HS-27A (cell line): ENCODE measurements at regions not wholly inside any gene's neighbourhood (a gene's known extent, or its start where the extent isn't known, plus 50 kb on each side); places are given as distances from the start of the nearest gene placed in this dataset.
A peak's percentile ranks its signal among the peaks of the same experiment; 100 is the strongest.

ENCODE experiments used
- DNase-seq: peaks from one replicate; pipeline ENCODE4 v3.0.0-alpha.2; 2012; ENCODE audit warnings: low read depth, missing footprints

DNA sequence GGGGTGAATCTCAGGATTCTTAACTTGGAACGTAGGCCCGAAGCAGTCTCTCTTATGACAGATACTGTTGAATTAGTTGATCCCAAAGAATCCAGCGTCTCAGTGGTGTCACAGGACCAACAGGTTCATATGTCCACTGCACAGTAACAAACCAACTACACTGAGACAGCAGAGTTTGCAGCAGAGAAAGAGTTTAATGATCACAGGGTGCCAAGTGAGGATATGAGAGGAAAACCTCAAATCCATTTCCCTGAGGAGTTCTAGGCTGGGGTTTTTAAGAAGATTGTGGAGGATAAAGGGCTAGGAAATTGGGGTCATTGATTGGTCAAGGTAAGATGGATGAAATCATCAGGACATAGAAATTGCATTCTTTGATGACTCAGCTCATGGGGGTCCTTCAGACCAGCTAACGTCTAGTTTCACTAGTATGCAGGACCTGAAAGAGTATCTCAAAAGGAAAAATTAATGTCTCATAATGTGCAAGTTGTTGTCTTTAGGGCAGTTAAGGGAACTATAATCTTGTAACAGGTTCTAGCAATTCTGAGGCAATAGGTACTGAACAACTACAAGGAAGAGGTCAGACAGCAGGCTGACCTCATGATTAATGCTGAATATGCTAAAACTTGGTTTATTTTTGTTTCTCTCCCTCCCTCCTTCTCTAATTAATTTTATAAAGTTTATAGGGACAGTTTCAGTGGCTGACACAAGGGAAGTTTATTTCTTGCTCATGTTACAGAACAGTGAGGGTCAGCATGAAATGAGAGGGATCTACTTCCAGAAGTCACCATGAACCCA is 310.9 kb upstream of the NEBL start:
- no peak for DNase-seq

DNA sequence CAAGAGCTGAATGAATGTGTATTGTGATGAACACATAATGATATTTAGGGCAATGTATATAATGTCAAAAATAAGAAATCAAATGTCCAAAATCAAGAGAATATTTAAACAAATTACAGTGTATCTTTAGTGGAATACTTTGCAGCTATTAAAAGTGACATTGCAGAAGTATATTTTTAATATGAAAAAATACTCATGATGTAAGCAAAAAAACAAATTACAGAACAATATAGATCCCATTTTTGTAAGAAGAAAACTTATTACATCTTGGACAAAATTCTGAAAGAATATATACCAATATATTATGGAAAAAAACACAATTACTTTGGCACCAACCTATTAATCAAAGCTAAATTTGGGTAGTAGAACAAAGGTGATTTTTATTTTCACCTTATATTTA is 308.2 kb upstream of the NEBL start:
- DNase-seq: no peak

DNA sequence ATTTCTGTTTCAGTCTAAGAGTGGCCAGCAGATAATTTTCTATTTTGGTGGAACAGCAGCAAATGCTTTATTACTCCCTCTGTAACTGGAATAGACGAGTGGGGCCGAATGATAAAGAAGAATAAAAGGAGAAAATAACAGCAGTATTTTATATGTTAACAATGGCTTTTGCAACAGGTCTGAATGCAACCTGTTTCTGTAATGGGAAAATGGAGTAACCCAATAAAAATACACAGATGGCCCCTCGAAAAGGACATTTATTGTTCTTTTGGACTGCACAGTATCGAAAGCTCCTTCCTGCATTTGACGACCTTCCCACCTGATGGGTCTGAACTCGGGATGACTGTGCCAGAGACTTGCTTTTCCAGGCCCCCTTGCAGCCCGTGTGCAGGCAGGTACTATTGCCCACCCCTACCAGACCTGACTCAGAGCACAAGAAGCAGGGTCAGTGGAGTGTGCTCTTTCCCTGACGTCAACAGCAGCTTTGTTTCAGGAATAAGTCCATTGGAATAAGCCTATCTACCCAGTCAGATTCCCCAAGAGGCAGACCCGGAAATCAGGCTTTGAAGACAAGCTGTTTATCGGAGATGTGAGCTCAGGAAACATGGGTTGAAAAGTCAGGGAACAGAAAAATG is 306.5 kb upstream of the NEBL start:
- DNase-seq: no peak

DNA sequence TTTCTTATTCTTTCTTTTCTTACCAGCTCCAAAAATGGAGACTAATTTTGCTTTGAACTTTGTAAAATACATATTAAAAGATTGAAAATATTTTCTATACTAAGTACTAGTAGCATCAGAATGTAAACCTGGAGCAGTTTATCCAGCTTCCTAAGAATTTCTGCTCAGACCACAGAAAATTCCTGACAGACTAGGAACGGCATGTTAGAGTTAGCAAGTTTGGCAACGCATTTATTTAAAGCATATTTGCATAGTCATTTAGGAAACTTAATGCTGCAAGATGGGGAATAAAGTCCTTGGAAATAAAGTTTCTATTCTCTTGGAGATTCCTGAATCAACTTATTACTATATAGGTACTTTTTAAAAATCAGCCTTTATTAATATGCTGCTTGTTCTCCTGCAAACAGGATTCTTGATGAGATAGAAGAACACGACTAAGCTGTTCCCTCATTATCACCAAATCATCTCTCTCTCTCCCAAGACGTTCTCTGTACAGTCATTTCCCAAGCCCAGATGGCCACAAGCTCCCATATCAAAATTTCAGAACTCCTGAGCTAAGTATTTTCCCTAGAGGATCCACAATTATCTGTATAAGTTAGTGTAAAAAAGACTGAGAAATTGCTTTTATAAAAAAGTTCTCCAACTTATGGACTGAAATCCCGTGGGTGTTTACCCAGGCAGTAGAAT is 305.8 kb upstream of the NEBL start:
- no peak for DNase-seq

DNA sequence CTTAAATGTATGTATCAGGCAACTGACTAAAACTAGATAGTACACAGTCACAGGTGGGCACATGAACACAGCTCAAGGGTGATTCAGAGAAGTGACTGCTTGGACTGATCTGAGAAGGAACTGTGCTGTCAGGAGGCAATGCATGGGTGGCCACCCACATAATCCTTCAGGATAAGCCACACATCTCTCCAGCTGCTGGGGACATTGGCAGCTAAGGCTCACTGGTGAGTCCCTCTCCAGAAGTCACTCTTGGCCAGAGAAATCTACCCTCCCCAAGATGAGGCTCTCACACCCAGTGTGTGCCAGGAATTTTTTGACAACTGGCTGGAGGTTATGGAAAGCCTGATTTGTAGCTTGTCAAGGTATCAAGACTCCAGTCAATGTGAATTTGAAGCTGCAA is 302.4 kb upstream of the NEBL start:
- no peak for DNase-seq

DNA sequence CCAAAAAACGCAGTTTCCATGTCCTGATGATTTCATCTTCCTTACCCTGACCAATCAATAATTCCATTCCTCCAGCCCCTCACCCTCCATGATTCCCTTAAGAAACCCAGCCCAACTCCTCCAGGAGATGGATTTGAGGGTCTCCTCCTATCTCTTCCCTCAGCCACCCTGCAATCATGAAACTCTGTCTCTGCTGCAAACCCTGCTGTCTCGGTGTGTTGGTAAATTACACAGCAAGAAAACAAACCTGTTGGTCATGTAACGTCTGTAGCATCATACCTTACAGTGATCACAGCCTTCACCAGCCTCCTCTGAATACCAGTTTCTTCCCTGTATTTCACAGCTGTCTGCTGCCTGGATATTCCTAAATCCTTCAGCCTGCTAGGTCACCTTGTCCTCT is 300.7 kb upstream of the NEBL start:
- DNase-seq: no peak

DNA sequence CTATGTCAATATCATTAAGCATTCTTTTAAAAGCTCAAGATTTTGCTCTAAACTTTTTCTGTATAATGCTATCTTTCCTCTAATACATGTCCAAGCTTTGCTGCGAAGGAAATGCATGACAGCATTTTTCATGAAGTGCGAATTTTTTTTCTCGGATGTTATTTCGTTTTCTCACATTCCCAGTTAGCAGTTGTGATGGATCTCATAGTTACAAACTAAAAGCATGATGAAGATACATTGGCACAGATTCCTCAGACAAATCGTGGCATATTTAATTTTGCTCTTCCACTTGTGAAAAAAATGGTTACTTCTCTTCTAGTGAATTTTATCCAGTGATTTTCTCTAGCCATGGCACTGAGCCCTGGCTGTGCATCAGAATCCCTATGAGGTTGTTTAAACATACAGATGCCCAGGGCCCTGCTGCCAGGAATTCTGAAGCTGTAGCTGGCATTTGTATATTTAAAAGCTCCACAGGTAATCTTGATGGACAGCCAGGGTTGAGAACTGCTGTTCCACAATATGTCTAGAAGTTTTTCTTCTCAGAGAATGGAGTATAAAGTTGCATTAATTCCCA is 299.8 kb upstream of the NEBL start:
- no peak for DNase-seq

DNA sequence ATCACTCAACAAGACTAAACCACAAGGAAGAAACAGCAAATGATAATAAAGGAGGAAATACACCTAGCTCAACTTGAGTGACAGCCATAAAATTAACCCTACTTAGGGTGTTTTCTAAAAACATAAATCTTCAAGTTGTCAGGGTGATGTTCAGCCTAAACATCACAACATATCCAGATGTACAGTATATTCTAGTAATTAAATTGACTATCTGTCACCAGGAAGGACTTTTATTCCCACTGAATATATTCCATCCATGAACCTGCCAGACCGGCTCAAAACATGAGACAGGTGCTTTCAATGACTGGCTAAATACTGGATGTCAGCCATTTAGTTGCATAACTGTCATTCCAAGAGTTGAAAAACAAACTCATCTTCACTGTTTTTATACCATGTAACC is 298.1 kb upstream of the NEBL start:
- no peak for DNase-seq

DNA sequence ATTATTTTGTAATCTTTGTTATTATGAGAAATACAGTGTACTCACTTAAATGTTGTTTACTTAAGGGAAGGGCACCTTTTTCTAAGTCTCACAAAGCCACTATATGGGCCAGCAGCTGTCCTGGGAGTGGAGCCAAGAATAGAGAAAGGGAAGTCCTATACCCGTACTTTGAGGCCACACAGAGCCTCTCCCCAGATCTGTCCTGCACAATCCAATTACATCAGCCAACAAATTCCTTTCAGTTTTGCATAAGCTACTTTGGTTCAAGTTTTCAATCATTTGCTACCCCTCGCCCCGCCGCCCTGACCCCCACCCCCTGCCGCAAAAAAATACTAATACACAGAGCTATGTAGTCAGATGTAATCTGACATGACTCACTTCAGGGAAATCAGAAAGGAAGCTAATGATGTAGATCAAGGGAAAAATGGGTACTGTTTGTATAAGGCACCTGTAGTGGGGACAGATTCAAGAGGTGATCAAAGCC is 297.4 kb upstream of the NEBL start:
- DNase-seq: peak; percentile 11

DNA sequence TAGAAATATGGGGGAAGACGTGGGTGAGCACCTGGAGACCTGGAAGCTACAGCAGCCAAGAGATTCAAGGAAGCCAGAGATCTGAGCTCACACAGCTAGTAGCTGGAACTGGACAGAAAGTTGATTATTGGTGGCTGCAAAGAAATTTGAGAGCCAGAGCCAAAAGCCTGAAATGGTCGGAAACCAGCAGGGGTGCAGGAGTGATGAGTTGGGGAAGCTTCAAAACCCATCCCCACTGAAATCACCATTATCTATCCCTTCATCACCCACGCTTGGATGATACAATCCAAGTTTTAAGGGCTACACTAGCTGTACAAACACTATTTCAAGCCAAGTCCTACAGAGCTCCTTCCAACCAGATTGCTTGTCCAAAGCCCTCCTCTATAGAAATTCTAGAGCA is 296.1 kb upstream of the NEBL start:
- DNase-seq: no peak

DNA sequence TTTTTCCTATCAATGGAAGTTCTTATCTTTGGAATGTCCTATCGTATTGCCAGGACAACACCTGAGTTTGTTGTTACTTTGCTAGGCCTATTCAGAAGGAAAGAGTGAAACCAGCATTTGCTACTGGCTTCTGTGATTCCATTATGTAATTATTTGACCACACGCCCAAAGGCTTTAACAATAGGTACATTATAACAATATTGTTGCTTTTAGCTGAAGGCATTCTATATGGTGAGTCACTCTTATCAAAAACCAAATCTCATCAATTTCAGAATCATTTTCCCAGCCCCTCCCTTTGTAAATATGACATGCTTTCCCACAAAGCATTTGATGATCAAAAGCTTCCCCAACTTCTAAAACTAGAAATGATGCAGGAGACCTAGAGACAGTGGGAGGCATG is 294.4 kb upstream of the NEBL start:
- no peak for DNase-seq

DNA sequence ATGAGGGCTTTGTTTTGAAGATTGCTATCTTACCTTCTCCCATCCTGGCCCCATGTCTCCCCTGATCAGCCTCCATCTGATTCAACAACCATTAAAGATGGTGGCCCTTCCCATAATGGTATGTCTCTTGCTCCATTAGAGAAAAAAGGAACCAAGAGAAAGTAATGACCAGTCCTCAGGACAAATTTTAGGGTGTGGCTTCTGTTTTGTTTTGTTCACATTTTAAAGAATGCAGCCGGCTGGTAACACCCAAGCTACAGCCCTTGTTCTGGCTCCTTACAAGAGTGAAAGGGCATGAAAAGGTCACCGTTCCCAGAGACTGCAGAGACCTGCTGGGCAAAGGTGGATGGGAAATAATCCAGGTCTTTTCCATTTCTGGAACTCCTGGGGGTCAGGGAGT is 287.9 kb upstream of the NEBL start:
- DNase-seq: no peak

DNA sequence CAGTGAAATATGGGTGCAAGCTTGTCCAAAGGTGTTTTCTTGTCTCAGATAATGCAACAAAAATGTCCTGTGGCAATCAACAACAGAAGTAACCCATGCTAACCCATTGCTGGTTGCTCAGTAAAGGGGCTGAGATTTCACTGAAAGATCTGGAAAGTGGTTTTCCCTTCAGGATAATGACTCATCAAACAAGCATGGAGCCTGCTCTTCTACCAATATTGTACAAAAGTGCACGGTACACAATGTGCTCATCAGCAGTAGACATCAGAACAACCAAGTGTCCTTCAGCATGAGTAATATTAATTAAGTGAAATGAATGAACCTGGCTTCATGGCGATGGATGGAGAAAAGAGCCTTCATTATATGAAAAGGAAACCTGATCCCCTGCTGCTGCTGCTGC is 287.1 kb upstream of the NEBL start:
- no peak for DNase-seq

DNA sequence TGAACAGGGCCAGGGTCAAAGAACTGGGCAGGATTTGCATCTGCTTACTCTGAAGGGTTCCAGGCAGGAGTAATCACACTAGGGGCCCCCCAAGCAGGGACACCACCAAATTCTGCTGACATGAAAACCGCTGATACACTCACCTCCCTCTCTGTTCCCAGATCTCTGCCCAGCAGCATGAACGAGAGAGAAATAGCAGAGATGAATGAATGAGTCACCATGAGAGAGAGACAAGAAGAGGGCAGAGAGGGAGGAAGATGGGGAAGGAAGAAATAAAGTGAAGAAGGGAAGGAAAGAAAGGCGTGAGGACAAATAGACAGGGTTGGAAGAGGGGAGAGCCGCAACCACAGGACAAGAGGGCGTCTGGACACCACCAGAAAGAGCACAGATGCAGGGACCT is 285.9 kb upstream of the NEBL start:
- DNase-seq: no peak

DNA sequence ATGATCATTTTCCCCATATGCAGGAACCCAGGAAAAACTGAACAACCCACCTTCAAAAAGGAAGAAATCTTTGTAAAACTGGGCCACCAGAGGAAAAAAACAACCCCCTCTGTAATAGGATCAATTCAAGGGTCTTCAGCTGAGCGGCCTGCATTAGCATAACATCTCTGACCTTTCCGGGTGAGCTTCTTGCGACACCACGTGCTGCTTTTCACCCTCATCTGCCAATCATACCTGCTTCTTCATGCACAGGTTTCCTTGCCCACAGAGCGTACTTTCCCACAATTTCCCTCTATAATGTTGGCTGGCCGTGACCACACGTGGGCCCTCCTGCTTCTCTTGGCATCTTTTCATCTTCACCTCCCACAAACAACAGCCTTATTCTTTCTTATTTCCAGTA is 284.3 kb upstream of the NEBL start:
- no peak for DNase-seq

DNA sequence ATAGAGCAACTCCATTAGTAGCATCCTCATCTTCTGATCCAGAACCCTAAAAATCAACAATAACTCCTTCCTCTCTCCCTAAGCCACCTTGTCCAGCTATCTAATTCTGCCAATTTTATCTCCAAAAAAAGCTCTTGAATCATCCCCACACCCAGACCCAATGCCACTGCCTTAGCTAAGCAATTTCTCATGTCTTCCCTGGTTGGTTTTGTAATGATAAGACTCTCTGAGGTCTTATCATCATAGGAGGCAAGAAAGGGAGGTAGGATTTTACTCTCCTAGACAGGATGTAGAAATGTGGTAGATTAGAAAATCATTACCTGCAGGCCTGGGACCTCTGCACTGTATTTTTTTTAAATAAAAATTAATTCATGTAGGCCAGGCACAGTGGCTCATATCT is 283.5 kb upstream of the NEBL start:
- DNase-seq: no peak

DNA sequence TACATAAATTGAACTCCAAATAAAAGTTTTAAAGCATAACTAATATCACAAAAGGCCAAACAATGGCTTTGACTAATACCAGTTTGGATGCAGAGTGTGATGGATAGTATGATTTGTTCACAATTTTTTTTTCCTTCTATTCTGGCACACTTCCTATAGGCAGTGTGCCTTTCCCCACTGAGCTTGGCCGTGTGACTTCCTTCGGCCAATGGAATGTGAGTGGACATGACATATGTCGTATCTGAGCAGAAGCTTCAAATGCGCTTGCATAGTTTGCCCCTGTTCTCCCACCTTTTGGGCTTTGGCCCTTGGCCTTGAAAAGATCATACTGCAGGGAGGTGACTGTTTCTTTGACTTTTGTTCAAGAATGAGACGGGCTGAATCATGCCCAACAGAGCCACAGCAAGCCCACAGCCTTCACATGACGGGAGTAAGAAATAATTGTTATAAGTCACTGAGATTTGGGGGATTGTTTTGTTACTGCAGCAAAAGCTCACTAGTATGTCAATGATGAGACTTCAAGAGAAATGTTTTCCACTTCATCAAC is 279.9 kb upstream of the NEBL start:
- no peak for DNase-seq

DNA sequence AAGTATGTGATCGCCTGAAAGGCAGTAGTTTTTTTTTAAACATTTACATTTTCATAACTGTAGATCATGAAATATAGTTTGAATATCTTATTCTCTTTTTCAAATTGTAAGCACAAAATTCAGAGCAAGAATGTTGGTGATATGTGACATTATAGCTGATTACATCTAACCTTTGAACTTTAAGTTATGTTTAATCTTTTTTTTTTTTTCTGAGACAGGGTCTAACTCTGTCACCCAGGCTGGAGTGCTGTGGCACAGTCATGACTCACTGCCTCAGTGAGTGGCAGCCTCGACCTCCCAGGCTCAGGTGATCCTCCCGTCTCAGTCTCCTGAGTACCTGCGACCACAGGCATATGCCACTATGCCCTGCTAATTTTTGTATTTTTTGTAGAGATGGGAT is 278.7 kb upstream of the NEBL start:
- DNase-seq: no peak

DNA sequence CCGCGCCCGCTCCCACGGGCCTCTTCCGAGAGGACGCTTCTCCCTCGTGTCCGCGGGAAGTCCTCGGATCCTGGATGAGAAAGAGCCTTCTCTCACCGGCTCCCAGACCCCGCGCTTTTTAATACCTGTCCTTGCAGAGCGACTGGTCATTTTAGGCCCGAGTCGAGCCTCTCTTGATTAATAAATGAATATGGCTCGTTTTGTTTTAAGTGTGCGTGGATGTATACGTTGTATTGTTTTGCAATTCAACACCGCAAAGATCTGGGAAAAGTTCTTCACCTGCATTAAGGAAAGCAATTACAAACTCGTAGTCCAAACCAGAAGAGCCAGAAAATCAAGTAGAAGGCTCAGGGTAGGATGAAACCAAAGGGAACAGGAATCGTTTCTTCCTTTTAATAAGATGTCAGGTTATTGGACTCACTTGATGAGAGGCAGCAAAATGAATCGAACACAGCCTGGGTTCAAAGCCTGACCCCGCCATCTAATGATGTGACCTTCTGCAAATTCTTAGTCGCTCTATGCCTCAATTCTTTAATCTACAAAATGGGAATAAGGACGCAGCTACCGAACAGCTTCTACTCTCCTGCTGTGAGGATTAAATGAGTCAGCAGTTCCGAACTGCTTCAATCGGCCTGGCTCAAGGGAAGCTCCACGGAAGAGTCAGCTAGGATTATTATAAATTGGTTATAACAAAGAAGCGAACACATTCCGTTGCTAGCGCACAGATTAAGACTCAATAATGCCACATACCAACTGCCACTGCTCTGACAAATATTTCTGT is 277.8 kb upstream of the NEBL start:
- DNase-seq: no peak

DNA sequence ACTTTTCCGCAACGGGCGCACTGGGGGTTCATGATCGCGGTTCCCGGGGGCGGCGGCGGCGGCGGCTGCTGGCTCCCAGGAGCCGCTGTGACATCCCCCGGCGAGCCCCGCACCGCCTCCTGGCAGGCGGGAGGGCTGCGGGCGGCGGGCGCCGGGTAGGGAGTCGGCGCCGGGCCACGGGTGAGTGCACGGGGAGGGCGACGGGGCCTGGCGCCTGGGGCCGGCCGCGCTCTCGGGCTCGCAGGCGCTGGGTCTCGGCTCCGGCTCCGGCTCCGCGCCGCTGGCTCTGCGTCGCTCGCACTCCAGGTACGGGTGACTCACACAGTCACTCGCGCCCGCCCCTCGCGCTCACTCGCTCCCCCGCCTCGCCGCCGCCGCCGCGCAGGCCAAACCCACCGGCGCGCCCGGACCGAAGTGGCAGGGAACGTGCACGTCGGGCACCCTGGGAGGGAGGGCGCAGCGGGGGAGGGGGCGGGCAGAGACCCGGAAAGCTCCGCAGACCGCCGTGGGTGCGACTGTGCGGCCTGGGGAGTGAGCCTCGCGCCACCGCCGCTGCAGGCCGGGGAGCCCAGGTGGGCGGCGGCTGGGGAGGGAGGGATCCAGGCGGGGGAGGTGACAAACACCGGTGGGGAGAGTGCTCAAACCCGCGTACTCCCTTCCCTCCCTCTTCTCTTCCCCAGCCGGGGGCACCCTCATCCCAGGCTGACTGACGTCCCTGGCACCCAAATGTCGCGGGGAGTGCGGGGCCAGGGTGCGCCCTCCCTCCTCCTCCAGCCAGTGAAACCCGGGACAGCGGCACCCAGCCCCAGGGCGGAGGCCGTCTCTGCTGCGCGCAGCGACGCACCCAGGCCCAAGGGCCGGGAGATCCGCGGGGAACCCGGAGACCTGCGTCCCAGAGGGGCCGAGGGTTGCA is 276.9 kb upstream of the NEBL start:
- no peak for DNase-seq
